ENCODE measurements at regions not wholly inside any gene's neighbourhood (a gene's known extent, or its start where the extent isn't known, plus 50 kb on each side); places are given as distances from the start of the nearest gene placed in this dataset.
A peak's percentile ranks its signal among the peaks of the same experiment; 100 is the strongest.

DNA sequence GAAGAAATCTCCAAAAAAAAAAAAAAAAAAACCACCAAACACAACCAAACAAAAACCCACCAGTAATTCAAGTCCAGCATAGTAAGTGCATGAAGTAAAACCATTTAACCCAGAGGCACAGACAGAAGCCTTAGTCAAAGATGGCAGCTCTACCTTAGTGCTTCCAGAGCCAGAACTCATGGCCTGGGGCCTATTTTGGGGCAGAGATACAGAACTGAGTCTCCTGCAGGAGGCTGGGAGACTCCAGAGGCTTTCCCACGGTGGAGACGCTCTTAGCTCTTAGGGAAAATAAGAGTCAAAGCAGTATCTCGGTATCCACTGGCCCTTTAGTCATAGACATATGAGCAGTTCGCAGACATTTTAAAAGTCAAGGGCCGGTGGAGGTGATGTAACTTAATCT, 129.5 kb downstream of the GPX5 start:
- no peak for TF ChIP-seq POLR2A (IDR thresholded peaks at IDR 0.05)
- no peak for TF ChIP-seq POLR2AphosphoS5 (IDR thresholded peaks at IDR 0.05)
- TF ChIP-seq, protein P1, sequence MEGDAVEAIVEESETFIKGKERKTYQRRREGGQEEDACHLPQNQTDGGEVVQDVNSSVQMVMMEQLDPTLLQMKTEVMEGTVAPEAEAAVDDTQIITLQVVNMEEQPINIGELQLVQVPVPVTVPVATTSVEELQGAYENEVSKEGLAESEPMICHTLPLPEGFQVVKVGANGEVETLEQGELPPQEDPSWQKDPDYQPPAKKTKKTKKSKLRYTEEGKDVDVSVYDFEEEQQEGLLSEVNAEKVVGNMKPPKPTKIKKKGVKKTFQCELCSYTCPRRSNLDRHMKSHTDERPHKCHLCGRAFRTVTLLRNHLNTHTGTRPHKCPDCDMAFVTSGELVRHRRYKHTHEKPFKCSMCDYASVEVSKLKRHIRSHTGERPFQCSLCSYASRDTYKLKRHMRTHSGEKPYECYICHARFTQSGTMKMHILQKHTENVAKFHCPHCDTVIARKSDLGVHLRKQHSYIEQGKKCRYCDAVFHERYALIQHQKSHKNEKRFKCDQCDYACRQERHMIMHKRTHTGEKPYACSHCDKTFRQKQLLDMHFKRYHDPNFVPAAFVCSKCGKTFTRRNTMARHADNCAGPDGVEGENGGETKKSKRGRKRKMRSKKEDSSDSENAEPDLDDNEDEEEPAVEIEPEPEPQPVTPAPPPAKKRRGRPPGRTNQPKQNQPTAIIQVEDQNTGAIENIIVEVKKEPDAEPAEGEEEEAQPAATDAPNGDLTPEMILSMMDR (IDR thresholded peaks at IDR 0.05): no peak
- TF ChIP-seq EP300 (IDR thresholded peaks at IDR 0.05): no peak
- 82 to 88% (median 86%) methylated on average over 5 of the region's 5 CpGs for WGBS, 5 donors

DNA sequence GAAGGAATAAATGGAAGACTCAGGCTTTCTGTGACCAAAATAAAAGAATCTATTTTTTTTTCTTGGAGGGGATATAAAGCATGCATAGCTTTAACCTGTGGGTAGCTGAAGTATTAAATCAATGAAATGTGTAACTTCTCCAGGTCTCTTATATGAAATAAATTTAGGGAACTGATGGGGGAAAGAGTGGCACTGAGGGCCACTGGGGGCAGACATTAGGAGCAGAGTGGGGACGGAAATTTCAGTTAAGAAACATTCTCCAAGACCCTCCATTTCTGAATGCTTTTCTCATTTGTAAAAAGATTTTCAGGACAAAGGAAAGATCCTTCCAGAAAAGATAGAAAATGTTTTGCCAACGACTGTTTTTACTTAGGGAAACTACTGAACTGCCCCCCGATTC, 131.0 kb downstream of the GPX5 start:
- TF ChIP-seq EP300 (IDR thresholded peaks at IDR 0.05) (no peak), POLR2A (IDR thresholded peaks at IDR 0.05) (no peak), POLR2AphosphoS5 (IDR thresholded peaks at IDR 0.05) (no peak)
- TF ChIP-seq, protein P1 (IDR thresholded peaks at IDR 0.05): no peak
- 17 to 33% (median 27%) methylated on average over 3 of the region's 3 CpGs for WGBS, 5 donors
- Histone ChIP-seq H3K27ac (no peak overlapping the region), H3K36me3 (no peaks in the 10 kb centered on the region), H3K9me3 (no peaks in the 10 kb centered on the region), H3K27me3 (peaks cover 0 to 83% (median 37%) of the 10 kb centered on the region in 3 donors), H3K4me1 (peaks cover 0 to 24% (median 10%) of the 10 kb centered on the region in 4 donors), H3K4me3 (no peak overlapping the region)
- no peak for DNase-seq
- intact Hi-C loops (cut with DNase I; ENCODE audit: low total_unique reads): no loop called here

More for the DNA sequence above, 129.5 kb downstream of the GPX5 start:
- Histone ChIP-seq H3K36me3 (no peaks in the 10 kb centered on the region), H3K9me3 (no peaks in the 10 kb centered on the region), H3K4me3 (no peak overlapping the region), H3K27me3 (peaks cover 0 to 78% (median 34%) of the 10 kb centered on the region in 3 donors), H3K27ac (no peak overlapping the region), H3K4me1 (peaks cover 0 to 24% (median 10%) of the 10 kb centered on the region in 4 donors)
- intact Hi-C loops (cut with DNase I; ENCODE audit: low total_unique reads): no loop called here
- no peak for DNase-seq

GRCh38 chr6:28657381-28657768, 131.7 kb downstream of the GPX5 start:
- H3K27ac ChIP-seq: no peak overlapping the region
- H3K4me1 ChIP-seq: peaks cover 0 to 24% (median 10%) of the 10 kb centered on the region in 4 donors
- intact Hi-C loops (cut with DNase I; ENCODE audit: low total_unique reads): no loop called here
- no peaks in the 10 kb centered on the region for H3K36me3 ChIP-seq
- peak overlapping the region; percentile 26 to 44 (median 32) for H3K4me3 ChIP-seq
- peak in 1 of 2 donors; percentile 15 for DNase-seq
- WGBS, 5 donors: 4 to 9% (median 5%) methylated on average over 10 of the region's 10 CpGs
- peaks cover 0 to 83% (median 37%) of the 10 kb centered on the region in 3 donors for H3K27me3 ChIP-seq
- no peaks in the 10 kb centered on the region for H3K9me3 ChIP-seq
- TF ChIP-seq EP300 (IDR thresholded peaks at IDR 0.05): no peak
- TF ChIP-seq POLR2AphosphoS5 (IDR thresholded peaks at IDR 0.05): no peak
- TF ChIP-seq POLR2A (IDR thresholded peaks at IDR 0.05): no peak

DNA sequence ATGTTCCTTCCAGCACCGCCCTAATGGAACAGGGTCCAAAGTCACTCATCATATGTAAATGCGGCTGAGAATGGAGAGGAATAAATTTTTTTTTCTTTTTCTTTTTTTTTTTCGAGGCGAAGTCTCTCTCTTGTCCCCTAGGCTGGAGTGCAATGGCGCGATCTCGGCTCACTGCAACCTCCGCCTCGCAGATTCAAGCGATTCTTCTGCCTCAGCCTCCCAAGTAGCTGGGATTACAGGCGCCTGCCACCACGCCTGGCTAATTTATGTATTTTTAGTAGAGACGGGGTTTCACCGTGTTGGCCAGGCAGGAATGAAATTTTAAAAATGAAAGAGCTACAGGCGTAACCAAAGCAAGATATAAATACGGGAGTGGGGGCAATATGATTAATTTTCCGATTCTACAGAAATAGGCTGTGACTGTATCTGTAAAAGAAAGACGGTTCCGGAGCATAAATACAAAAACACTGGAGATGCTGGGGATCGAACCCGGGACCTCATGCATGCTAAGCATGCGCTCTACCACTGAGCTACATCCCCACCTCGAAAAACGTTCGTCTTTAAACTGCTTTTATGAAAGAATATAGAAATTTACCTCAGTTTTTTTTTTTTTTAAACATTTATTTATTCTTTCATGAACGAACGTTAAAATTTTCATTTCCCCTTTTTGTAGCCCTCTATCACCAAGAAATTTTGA, 132.2 kb downstream of the GPX5 start:
- TF ChIP-seq EP300 (IDR thresholded peaks at IDR 0.05) (no peak), POLR2A (IDR thresholded peaks at IDR 0.05) (no peak), POLR2AphosphoS5 (IDR thresholded peaks at IDR 0.05) (no peak)
- WGBS, 5 donors: 3 to 7% (median 4%) methylated on average over 27 of the region's 27 CpGs

GRCh38 chr6:28658475-28659249, 133.0 kb downstream of the GPX5 start:
- Histone ChIP-seq H3K27ac (no peak overlapping the region), H3K36me3 (no peaks in the 10 kb centered on the region), H3K4me1 (peaks cover 0 to 24% (median 10%) of the 10 kb centered on the region in 4 donors), H3K27me3 (peaks cover 0 to 83% (median 37%) of the 10 kb centered on the region in 3 donors), H3K4me3 (peak overlapping the region; percentile 20 to 44 (median 32)), H3K9me3 (no peaks in the 10 kb centered on the region)
- TF ChIP-seq POLR2AphosphoS5 (IDR thresholded peaks at IDR 0.05): no peak
- no peak for TF ChIP-seq POLR2A (IDR thresholded peaks at IDR 0.05)
- TF ChIP-seq, protein P1 (IDR thresholded peaks at IDR 0.05): no peak
- no peak for TF ChIP-seq EP300 (IDR thresholded peaks at IDR 0.05)
- WGBS, 5 donors: 3 to 4% (median 3%) methylated on average over 16 of the region's 16 CpGs
- intact Hi-C loops (cut with DNase I; ENCODE audit: low total_unique reads): no loop called here
- DNase-seq: peak in 1 of 2 donors; percentile 21

More for the DNA sequence above, 132.2 kb downstream of the GPX5 start:
- Histone ChIP-seq H3K4me3 (peak overlapping the region; percentile 26 to 44 (median 32)), H3K27me3 (peaks cover 0 to 83% (median 37%) of the 10 kb centered on the region in 3 donors), H3K4me1 (peaks cover 0 to 24% (median 10%) of the 10 kb centered on the region in 4 donors), H3K9me3 (no peaks in the 10 kb centered on the region), H3K27ac (no peak overlapping the region), H3K36me3 (no peaks in the 10 kb centered on the region)
- DNase-seq: peak in 1 of 2 donors; percentile 78
- intact Hi-C loops (cut with DNase I; ENCODE audit: low total_unique reads): no loop called here

Measured in stomach (tissue), 8 donors.